IMR-90 (cell line): ENCODE measurements at regions not wholly inside any gene's neighbourhood (a gene's known extent, or its start where the extent isn't known, plus 50 kb on each side); places are given as distances from the start of the nearest gene placed in this dataset.

Experiments used
- ATAC-seq: fragments of 200-7000 bp; cut with Tn5 transposase; 2 replicates; pipeline ENCODE4 v1.9.1; 2020; ENCODE audit warnings: low read depth, mild to moderate bottlenecking, moderate library complexity
- BruUV-seq: library from RNA; stranded (reverse); fragments of 400-500 nt; replicated peaks from 2 replicates; lab custom pipeline; 2021; lab: Mats Ljungman, UMichigan
- CTCF ChIA-PET: fragments of 300-600 bp; formaldehyde crosslinking; extraction: SDS; loops from one replicate; lab custom pipeline; 2021; ENCODE audit warnings: antibody characterized with exemption; lab: Yijun Ruan, JAX
- POLR2A ChIA-PET: fragments of 300-600 bp; sonication (Branson Sonifier 250); formaldehyde crosslinking; loops from one replicate; lab custom pipeline; 2022; ENCODE audit warnings: antibody characterized with exemption; ENCODE audit not compliant: unreplicated experiment; lab: Charles Lee
- DNase-seq: peaks from one replicate; pipeline ENCODE4 v3.0.0; 2013
- H2AFZ ChIP-seq: replicated peaks from 2 replicates; pipeline ENCODE3; 2013; ENCODE audit warnings: low read length, mild to moderate bottlenecking; ENCODE audit not compliant: poor library complexity
- H2AK5ac ChIP-seq: 2 replicates; pipeline ENCODE4 v1.6.1; 2013; ENCODE audit warnings: low read depth, low read length, inconsistent platforms
- H2AK9ac ChIP-seq: replicated peaks from 2 replicates; pipeline ENCODE3; 2013; ENCODE audit warnings: mild to moderate bottlenecking, low read depth, low read length, moderate library complexity; ENCODE audit not compliant: poor library complexity
- H2BK120ac ChIP-seq: 2 replicates; pipeline ENCODE4 v1.6.1; 2013; ENCODE audit warnings: low read depth, low read length, inconsistent platforms
- H2BK15ac ChIP-seq: 3 replicates; pipeline ENCODE4 v1.6.1; 2013; ENCODE audit warnings: low read depth, low read length, inconsistent platforms
- H2BK20ac ChIP-seq: 2 replicates; pipeline ENCODE4 v1.6.1; 2013; ENCODE audit warnings: low read depth, mild to moderate bottlenecking, inconsistent platforms, low read length, moderate library complexity
- H2BK5ac ChIP-seq: 2 replicates; pipeline ENCODE4 v1.6.1; 2013; ENCODE audit warnings: mild to moderate bottlenecking, low read depth, low read length, inconsistent platforms; ENCODE audit not compliant: poor library complexity, severe bottlenecking
- H3K14ac ChIP-seq: replicated peaks from 2 replicates; pipeline ENCODE4 v1.6.1; 2013; ENCODE audit warnings: low read depth, low read length, inconsistent platforms
- H3K18ac ChIP-seq: 2 replicates; pipeline ENCODE4 v1.6.1; 2013; ENCODE audit warnings: low read depth, low read length, control low read depth
- H3K23ac ChIP-seq: 2 replicates; pipeline ENCODE4 v1.6.1; 2013; ENCODE audit warnings: low read depth, low read length, inconsistent platforms
- H3K27ac ChIP-seq: 2 replicates; pipeline ENCODE4 v1.5.1; 2013; ENCODE audit warnings: mild to moderate bottlenecking, control low read depth, low read length; ENCODE audit not compliant: insufficient read depth
- H3K27me3 ChIP-seq: 2 replicates; pipeline ENCODE4 v1.6.1; 2013; ENCODE audit warnings: low read length; ENCODE audit not compliant: control insufficient read depth, insufficient read depth
- H3K36me3 ChIP-seq: 2 replicates; pipeline ENCODE4 v1.6.1; 2013; ENCODE audit warnings: low read length, mixed read lengths; ENCODE audit not compliant: control insufficient read depth, insufficient read depth
- H3K4ac ChIP-seq: 2 replicates; pipeline ENCODE4 v1.6.1; 2013; ENCODE audit warnings: low read depth, low read length, inconsistent platforms
- H3K4me1 ChIP-seq: 2 replicates; pipeline ENCODE4 v1.6.1; 2013; ENCODE audit warnings: low read length, mixed read lengths; ENCODE audit not compliant: control insufficient read depth, insufficient read depth
- H3K4me2 ChIP-seq: 2 replicates; pipeline ENCODE4 v1.6.1; 2013; ENCODE audit warnings: low read depth, mild to moderate bottlenecking, control low read depth, low read length, moderate library complexity
- H3K4me3 ChIP-seq: 2 replicates; pipeline ENCODE4 v1.5.1; 2013; ENCODE audit warnings: low read depth, mild to moderate bottlenecking, control low read depth, low read length, moderate library complexity; ENCODE audit not compliant: insufficient read depth
- H3K56ac ChIP-seq: 2 replicates; pipeline ENCODE4 v1.6.1; 2013; ENCODE audit warnings: low read length, inconsistent platforms; ENCODE audit not compliant: insufficient read depth; ENCODE audit errors: extremely low read depth
- H3K79me1 ChIP-seq, 2 experiments: 2 replicates each; pipeline ENCODE4 v1.6.1; 2013; ENCODE audit warnings: low read length in 2 of 2, inconsistent platforms in 1 of 2, low read depth in 1 of 2
- H3K9ac ChIP-seq: 2 replicates; pipeline ENCODE4 v1.6.1; 2013; ENCODE audit warnings: low read depth, low read length, control low read depth
- H3K9me1 ChIP-seq: 2 replicates; pipeline ENCODE4 v1.6.1; 2013; ENCODE audit warnings: low read length, inconsistent platforms; ENCODE audit not compliant: insufficient read depth
- H3K9me3 ChIP-seq: 2 replicates; pipeline ENCODE4 v1.6.1; 2013; ENCODE audit warnings: low read length; ENCODE audit not compliant: control insufficient read depth, insufficient read depth
- H4K20me1 ChIP-seq: 2 replicates; pipeline ENCODE4 v1.6.1; 2013; ENCODE audit warnings: low read length, inconsistent platforms; ENCODE audit not compliant: insufficient read depth
- H4K5ac ChIP-seq: 2 replicates; pipeline ENCODE4 v1.6.1; 2013; ENCODE audit warnings: mild to moderate bottlenecking, low read depth, low read length, control low read depth
- H4K8ac ChIP-seq, 2 experiments: 2 replicates each; pipeline ENCODE4 v1.6.1; 2013; ENCODE audit warnings: low read depth in 2 of 2, low read length in 2 of 2, control low read depth in 1 of 2, inconsistent platforms in 1 of 2
- H4K91ac ChIP-seq: 2 replicates; pipeline ENCODE4 v1.6.1; 2013; ENCODE audit warnings: low read depth, low read length, inconsistent platforms; ENCODE audit not compliant: insufficient read depth
- CHD1 ChIP-seq: IDR thresholded peaks from 2 replicates; pipeline ENCODE4 v1.6.1; 2012; ENCODE audit warnings: low read depth, low read length, improper control_type of control experiment
- NFE2L2 ChIP-seq: fragments of 150-350 bp; IDR thresholded peaks from 2 replicates; pipeline ENCODE4 v1.6.1; 2016; ENCODE audit warnings: low read depth, mild to moderate bottlenecking, low read length
- RFX5 ChIP-seq: IDR thresholded peaks from 2 replicates; pipeline ENCODE4 v1.8.0; 2012; ENCODE audit warnings: low read depth, mild to moderate bottlenecking, low read length, moderate library complexity
- WGBS, 2 experiments: methylation state at CpG; one replicate each; pipeline versions ENCODE4 v1.1.5 to v1.1.7; 2013; ENCODE audit warnings: missing lambda C conversion rate in 2 of 2; ENCODE audit not compliant: insufficient read length in 1 of 2; ENCODE audit errors: extremely low coverage in 2 of 2; 5-methylcytosine and 5-hydroxymethylcytosine counted together
- dilution Hi-C: fragments of 300-500 bp; cut with HindIII; formaldehyde crosslinking; loops from one replicate; pipeline ENCODE4 v1.14.3; 2018; ENCODE audit warnings: low sequenced_read_pairs; ENCODE audit not compliant: unreplicated experiment
- in situ Hi-C: fragments of 300-500 bp; cut with MboI; formaldehyde crosslinking; loops from 3 replicates; pipeline ENCODE4 v1.14.3; 2019; ENCODE audit warnings: low sequenced_read_pairs, inconsistent platforms, mixed read lengths
- intact Hi-C: fragments of 100-400 bp; cut with micrococcal nuclease; formaldehyde crosslinking; loops from 2 replicates; pipeline ENCODE4 v1.10.0; 2022

GRCh38 chr12:105573574-105573973, 243.1 kb downstream of the C12orf75 start:
- Histone ChIP-seq H3K4ac (no peak overlapping the region), H3K4me2 (no peak overlapping the region), H3K14ac (no peak overlapping the region), H3K4me1 (no peaks in the 10 kb centered on the region), H4K5ac (no peak overlapping the region), H4K20me1 (no peaks in the 10 kb centered on the region), H3K56ac (no peak overlapping the region), H3K27ac (no peak overlapping the region), H2BK120ac (no peak overlapping the region), H3K18ac (no peak overlapping the region), H3K27me3 (peaks cover 5% of the 10 kb centered on the region; the same call in 1 of the 2 replicates), H3K9me3 (0 out of 2 replicates have a peak, but pooled peaks cover 2% of the 10 kb centered on the region), H3K79me1 (no peaks in the 10 kb centered on the region), H2AFZ (no peak overlapping the region), H2AK5ac (no peak overlapping the region), H3K36me3 (no peaks in the 10 kb centered on the region), H4K91ac (no peak overlapping the region), H2BK5ac (no peak overlapping the region), H3K9ac (no peak overlapping the region), H3K23ac (no peak overlapping the region), H2AK9ac (no peak overlapping the region), H2BK20ac (no peak overlapping the region), H2BK15ac (no peak overlapping the region), H4K8ac (no peak overlapping the region), H3K9me1 (no peaks in the 10 kb centered on the region), H3K4me3 (no peak overlapping the region)
- TF ChIP-seq RFX5 (no peak), NFE2L2 (no peak), CHD1 (no peak)
- WGBS, 2 experiments: 59% methylated on average over 3 of the region's 3 CpGs; no CpG with 5 or more reads in 1 of the 2 experiments
- intact Hi-C loops (no loop called here), dilution Hi-C loops (no loop called here), in situ Hi-C loops (no loop called here)
- DNase-seq (no peak), ATAC-seq (no peak)
- CTCF ChIA-PET: no interaction called here
- no TSS peak for BruUV-seq
- POLR2A ChIA-PET: no interaction called here
